Stimulated activated CD8-positive, alpha-beta memory T cell treated with anti-CD3 and anti-CD28 coated beads, Interleukin-12 subunit alpha, Interleukin-12 subunit beta, amount 100 ng/mL, for 4 hours (primary cell): ENCODE measurements at regions not wholly inside any gene's neighbourhood (a gene's known extent, or its start where the extent isn't known, plus 50 kb on each side); places are given as distances from the start of the nearest gene placed in this dataset.
"Not testable (repeated sequence)": the region's sequence is repeated elsewhere in the genome, so short reads cannot be mapped to it uniquely, and the experiment has no call there.

Source experiments
- DNase-seq: peaks from one replicate; pipeline ENCODE4 v3.0.0-alpha.2; 2020; ENCODE audit warnings: low read depth

DNA sequence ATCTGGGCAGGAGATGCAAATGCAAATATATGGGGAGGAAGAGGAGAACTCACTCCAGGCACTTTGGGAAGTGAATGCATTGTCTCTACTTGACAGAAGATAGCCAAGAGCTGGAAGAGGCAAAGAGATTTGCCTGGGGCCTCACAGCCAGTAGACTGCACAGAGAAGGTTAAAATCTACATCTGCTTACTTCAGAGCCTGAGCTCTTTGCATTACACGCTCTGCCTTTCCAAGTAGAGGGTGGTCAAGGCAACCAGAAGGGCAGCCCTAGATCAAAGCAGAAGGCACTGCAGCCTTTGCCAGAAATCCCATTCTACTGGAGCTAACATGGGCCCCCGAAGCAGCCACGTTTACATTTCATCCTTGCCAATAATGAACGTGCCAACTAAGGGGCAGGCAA, 407.2 kb upstream of the CCL2 start:
- no peak for DNase-seq

DNA sequence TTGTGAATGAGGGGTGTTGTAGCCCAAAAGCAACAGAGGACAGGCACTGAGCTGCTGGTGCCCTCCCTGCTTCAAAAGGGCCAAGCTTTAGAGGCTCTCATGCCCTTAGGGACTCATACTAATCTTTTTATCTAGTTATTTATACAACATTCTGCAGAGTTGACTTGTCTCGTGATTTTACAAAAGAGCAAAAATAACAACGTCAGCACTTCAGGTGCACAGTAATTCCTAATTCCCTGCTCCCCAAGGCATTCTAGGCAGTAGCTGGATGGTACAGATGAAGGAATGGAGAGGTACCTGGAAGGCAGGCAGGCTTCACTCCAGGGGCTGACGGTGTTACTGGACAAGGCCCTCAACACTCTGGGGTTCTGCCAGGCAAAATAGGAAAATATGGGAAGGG, 406.7 kb upstream of the CCL2 start:
- no peak for DNase-seq

DNA sequence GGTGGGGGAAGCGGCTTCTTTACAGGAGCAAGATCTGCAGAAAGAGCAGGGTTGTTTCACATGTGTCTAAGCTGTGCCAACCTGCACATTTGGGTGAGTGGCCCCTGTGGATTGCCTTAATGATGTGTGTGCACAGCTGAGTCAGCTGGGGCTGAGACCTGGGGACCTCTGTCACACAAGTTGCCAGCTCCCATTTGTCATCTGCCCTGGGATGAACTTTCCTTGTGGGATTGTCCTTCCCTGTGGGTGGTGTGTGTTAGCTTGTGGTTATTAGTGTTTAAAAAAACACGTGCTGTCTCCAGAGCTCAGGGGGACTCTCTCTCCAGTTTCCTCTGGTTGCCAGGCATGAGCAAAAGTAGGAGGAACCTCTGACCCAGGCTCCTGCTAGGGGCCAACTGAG, 400.5 kb upstream of the CCL2 start:
- no peak for DNase-seq

DNA sequence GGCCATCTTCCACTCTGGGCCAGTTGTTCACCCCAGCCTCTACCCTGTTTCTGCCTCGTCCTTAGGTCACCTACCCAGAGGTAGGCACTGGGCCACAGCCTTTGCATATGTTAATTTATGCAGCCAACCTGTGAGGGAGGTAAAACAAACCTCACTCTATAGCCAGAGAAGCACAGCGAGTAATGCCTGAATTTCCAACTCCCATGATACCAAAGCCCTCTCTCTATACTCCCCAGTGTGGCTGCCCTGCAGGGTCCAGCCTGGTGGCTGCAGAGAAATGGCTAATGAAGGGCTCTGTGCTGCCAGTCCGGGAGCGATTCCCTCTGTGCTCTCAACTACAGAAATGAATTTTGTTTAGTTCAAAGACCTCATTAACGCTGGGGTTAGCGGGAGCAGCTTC, 397.0 kb upstream of the CCL2 start:
- no peak for DNase-seq

DNA sequence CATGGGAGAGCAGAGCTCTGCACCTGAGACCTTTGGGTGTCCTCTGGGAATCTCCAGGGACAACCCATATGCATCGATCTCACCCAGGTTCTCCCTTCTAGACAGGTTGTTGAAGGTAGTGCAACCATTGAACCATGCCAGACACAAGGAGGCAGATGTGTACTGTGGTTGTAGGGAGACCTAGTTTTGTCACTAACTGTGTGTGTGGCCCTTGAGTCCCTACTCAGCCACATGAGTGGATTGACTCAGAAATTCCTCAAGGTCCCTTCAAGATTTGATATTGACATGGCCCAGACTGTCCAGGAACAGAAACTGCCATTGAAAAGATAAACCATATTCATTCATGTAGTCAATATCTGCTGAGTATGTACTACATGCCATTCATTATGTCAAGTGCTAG, 396.4 kb upstream of the CCL2 start:
- DNase-seq, result no peak

DNA sequence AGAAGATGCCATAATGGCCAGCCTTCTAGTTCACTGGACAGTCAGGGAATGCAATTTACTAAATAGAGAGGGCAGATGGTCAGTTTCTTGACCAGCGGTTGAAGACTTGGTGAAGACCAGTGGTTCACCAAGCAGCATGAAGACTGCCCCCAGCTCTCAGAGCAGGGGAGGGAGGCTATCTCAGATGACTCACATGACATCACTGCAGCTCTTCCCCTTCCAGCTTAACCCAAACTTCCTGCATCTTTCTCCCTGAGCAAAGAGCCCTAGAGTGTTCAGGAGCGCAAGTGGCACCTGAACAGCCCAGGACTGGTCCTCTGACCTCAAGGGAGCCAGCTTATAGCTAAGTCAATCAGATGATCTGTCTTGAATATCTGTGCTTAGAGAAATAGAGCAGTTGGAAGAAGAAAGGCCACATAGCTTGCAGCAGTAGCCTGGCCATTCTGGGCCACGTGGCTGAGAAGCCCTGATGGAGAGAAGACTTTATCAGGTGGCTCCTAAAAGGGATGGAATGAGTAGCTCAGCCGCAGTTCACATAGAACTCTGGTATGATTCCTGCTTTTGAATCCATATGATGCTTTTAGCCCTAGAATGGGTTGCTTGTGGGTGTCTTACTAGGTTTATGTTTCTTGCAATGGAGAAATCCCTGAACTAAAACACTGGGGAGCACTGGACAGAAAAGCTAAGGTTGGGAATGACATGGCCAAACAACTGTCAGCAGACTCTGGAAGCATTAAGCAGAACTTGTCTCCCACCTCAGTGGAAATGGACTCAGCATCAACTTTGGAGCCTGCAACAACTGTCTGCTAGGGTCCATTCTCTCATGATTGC, 392.1 kb upstream of the CCL2 start:
- DNase-seq, result no peak

DNA sequence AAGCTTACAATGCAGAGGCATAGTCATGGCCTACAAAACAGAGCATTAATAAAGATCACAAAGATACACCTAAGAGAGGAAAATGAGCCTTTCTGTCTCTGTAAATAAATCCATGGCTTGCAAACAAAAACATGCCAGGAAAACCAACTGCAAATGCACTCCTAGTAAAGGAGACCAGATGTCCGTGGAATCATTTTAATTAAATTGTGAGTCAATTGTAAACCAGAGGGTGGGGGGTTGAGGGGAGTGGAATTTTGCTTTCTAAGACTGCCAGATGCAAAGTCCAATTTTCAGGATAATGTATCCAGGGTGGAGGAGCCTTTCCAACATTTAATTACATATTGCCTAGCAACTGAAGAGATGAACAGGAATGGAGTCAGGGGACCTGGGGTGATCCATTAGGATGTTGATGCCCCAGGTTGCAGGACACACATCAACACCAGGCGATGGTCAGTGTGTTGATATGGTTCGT, 390.3 kb upstream of the CCL2 start:
- DNase-seq, result no peak

DNA sequence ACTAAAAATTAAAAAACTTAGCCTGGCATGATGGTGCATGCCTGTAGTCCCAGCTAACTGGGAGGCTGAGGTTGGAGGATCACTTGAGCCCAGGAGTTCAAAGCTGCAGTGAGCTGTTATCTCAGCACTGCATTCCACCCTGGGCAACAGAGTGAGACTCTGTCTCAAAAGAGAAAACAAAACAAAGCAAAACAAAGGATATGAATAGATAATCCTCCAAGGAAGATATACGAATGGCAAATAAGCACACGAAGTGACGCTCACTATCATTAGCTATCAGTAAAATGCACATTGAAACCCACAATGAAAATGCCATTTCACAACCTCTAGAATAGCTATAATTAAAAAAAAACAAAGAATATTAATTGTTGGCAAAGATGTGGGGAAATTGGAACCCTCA, 386.2 kb upstream of the CCL2 start:
- DNase-seq, result no peak

DNA sequence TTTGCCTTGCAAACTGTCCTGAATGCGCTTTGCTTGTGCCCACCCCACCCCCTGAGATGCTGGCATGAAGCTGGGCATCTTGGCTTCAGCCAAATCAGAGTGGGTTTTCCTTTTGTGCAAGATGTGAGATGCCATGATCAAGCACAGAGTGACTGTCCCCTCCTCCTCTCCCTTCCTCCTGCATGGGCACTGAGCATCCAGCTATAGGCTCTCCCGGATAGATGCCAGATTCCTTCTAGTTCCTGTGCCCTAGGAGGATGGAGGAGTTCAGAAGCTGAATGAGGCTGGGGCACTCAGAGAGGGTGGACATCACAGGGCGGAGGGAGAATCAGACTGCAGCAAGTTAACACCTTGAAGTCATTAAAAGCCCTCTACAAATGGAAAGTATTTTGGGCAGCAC, 384.1 kb upstream of the CCL2 start:
- DNase-seq, result no peak

DNA sequence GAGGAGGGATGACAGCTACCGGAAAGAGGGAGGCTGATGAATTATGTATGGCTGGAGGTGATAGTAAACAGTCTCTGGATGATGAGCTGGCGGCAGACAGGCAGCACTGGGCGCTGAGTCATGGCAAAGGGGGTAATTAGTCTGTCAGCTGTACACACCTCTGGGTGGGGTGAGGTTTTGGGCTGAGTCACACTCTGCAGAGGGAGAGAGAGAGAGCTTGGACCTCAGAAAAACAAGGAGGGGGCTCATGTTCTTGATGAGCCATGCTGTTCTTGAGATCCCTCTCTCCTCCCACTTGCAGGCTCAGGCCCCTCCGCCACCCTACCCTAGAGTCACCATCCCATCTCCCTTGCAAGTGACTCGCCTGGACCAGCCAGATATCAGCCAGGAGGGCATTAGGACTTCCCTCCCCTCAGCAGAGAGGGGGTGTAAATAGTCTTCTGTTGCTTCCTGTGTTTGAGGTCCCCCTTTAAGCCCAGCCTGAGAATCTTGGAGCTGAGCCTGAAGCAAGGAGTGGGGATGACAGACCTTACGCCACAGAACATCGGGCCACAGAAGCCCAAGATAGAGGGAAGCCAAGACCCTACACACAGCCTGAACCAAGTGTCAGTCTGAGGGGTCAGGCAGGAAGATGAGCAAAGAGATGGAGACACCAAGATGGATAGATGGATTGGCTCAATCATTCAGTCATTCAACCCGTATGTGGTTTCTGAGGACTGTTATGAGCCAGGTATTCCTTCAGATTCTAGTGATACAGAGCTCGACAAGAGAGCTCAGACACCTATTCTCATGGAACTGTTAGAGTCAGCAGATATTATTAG, 383.2 kb upstream of the CCL2 start:
- DNase-seq, result no peak

DNA sequence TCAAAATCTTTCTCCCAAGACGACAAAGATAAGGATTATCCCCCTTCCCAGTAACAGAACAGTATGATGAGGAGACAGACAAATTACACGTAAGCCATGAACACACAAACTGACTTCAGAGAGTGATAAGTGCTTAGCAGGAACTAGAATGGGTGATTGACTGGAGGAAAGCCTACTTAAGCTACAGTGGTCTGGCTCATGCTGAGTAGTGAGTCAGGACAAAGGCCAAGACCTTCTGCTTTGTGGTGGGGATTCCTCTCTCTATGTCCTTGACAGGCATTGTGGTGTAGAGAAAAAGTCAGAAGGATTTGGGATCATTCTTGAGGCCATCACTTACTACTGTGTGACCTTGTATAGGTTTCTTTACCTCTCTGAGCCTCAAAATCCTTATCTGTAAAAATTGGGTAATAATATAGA, 381.9 kb upstream of the CCL2 start:
- DNase-seq, result no peak

DNA sequence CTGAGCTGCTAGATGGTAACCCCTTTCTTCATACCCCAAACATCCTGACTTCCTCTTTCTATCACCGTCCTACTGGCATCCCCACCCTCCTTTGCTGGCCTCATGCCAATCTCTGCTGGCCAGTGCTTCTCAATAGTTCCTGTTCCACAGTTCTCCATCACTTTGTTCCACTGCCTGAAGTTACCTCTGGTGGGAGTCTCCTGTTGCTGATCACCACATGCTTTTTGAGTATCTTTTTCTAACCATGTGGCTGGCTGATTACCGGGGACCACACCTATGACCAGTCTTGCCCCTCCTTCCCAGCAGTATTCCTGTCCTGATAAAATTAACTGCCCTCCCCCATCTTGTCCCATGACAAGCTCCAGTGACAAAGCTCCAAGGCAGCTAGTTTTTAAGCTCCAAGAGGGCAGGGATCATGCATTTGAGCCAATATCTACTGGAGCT, 380.4 kb upstream of the CCL2 start:
- no peak for DNase-seq

DNA sequence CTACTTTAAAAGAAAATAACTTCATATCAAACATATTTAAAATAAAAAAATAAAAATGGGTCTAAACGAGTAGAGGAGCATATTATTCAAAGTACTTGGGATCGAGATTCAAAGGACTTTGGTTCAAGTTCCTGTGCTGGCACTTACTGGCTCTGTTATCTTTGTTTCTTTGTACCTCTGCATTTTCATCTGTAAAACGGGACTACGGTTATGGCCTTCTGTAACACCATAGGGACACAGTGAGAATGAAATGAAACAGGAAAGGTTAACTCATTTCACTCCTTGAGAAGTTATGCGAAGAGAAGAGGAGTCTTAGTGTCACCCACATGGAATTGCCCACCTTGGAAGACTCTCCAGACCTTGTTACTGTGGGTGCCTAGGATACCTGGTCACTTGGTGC, 379.1 kb upstream of the CCL2 start:
- DNase-seq, result no peak

DNA sequence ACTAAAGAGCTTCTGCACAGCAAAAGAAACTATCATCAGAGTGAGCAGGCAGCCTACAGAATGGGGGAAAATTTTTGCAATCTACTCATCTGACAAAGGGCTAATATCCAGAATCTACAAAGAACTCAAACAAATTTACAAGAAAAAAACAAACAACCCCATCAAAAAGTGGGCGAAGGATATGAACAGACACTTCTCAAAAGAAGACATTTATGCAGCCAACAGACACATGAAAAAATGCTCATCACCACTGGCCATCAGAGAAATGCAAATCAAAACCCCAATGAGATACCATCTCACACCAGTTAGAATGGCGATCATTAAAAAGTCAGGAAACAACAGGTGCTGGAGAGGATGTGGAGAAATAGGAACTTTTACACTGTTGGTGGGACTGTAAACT, 372.8 kb upstream of the CCL2 start:
- not testable (repeated sequence) for DNase-seq

DNA sequence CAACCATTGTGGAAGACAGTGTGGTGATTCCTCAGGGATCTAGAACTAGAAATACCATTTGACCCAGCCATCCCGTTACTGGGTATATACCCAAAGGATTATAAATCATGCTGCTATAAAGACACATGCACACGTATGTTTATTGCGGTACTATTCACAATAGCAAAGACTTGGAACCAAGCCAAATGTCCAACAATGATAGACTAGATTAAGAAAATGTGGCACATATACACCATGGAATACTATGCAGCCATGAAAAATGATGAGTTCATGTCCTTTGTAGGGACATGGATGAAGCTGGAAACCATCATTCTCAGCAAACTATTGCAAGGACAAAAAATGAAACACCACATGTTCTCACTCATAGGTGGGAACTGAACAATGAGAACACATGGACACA, 372.4 kb upstream of the CCL2 start:
- DNase-seq, result not testable (repeated sequence)

DNA sequence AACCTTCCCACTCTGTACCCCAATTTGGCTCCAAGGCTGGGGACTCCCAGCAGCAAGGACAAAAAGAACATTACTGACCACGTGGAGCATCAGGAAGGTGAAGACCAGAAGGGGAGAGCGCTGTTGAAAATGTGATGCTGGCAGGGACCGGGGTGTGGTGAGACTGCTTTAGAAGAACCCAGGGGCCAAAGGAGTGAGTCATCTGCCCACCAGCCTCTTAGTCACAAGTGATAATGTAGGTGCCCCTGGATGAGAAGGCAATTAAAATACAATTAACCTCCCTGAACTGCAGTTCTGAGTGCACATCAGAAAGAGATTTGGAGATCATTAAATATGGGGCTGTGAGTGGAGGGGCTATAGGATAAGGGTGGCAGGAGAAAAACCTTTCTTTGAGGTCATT, 366.6 kb upstream of the CCL2 start:
- no peak for DNase-seq

DNA sequence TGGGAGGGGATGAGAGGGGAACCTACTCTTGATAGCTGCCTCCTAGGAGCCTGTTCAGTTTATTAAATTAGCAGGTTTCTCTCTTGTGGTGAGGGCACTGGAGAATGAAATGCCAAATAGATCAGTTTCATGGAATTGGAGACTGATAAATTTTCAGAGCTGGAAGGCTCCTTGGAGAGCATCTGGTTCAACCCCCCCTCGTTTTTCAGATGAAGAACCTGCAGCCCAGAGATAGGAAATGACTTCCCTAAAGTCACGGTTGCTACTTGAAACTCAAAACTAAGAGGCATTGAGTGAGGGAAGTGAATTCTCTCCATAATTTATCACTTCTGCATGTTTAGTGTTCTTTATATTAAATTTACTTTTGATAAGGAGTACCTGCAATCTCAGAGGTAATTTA, 366.0 kb upstream of the CCL2 start:
- DNase-seq, result no peak

DNA sequence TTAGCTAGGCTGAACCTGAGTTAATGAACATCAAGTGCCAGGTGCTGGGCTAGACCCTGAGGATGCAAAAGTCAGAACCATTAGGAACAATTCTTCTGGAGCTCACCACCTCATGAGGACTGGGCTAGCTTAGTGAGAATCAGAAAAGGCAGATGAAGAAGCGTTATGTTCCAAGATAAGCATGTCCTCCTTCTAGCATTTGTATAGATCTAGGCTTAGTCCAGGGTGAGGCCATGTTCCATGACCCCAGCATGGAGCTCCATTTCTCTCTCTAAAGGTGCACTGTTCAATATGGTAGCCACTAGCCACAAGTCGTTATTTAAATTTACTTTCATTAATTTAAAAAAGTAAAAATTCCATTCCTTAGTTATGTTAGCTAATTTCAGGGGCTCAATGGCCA, 365.3 kb upstream of the CCL2 start:
- no peak for DNase-seq

DNA sequence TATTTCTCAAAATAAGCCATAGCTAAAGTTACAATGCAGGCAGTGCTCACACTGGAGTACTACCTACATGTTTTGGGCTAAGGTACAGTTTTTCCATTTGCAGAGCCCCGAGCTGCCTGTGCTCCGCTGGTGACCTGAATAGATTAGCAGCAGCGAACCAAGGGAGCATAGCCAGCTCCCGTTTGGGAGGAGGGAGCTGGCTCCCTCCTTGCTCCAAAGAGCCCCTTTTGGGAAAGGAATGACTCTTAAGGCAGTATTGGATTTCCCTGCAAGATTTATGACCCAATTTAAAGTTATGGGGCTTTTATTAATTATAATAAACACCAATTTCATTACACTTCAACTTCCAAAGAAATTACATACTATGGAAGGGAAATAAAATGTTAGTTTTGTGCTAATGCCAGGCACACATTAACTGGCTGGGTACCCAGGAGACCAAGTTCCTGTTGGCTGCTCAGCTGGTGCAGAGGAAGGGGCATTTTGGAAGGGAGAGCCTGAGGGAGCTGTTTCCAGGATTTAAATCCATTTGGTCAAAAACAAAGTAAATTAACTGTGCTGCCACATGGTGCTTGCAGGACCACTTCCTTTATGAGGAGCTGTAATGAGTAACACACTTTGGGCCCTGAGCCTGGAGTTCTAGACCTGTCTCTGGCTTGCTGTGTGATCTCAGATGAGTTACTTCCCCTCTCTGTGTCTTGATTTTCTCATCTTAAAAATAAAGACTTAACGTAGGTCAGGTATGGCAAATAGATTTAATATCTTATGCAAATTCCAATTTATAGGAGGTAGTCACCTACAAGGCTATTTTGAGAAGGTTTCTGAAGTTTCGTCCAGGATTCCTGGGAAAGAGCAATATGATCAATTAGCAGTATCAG, 362.1 kb upstream of the CCL2 start:
- no peak for DNase-seq

DNA sequence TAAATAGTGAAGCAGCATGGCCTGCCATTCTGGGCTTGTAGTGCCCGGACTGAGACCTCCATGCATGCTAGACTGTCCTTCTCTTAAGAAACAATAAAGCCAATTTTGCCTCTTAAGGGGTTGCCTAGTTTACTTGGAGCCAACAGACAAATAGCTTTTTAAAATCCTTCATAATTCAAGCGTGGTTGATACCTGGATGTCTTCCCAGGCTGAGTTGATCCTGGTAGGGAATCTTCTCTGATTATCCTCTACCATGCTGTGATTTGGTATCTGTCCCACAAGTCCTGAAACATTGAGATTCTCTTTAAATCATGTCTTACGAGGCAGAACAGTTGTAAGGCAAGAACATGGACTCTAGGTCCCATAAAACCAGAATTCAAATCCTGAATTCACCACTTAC, 359.6 kb upstream of the CCL2 start:
- no peak for DNase-seq

DNA sequence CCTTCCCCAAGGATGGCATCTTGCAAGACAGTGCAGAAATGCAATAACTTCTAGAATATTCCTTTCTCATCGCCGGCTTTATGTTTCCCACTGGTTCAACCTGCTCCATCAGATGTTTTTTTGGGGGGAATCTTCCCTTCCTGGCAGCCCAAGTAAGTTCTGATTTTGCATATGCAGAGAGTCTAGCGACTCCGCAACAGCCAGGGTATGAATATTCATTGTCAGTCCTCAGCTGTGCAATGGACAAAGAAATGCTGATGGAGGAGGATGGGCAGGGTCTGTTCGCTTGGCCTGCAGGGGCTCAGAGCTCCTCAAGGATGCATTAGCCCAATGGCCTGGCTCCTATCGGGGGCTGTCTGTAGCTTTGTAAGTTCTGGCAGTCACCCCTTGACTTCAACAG, 358.8 kb upstream of the CCL2 start:
- DNase-seq, result no peak

DNA sequence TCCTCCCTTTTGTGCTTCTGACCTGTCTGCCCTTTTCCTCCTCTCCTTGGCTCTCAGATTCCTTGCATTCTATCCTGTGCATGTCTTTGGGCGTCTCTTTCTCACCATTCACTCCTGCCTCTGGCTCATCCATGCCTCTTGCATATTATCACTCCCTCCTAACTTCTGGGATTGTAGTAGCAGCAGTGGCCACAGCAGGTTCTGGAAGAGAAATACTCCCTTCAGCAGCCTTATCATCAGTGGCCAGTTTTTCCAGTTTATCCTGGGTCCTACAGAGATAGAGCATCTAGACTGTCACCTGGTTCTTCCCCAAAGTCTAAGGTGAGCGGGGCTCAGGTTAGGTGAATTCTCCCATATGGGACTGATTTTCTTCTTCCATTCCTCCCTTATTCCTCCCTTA, 354.0 kb upstream of the CCL2 start:
- DNase-seq, result no peak
